Kidney (tissue), 13 donors: ENCODE measurements at regions not wholly inside any gene's neighbourhood (a gene's known extent, or its start where the extent isn't known, plus 50 kb on each side); places are given as distances from the start of the nearest gene placed in this dataset.

Experiments used
- DNase-seq, 5 donors: peaks; one replicate each; pipeline ENCODE4 v3.0.0-alpha.2; 2013 to 2020
- FAIRE-seq: peaks from 2 replicates; lab custom pipeline; 2012; peaks lifted over from hg19 to GRCh38; lab: Jason Lieb, UNC
- H3K27ac ChIP-seq, 2 donors: one replicate each; pipeline ENCODE4 v1.7.0; 2013; ENCODE audit warnings: low read depth in 2 of 2, low read length in 2 of 2, inconsistent platforms in 1 of 2
- H3K27me3 ChIP-seq: one replicate; pipeline ENCODE4 v1.7.1; 2013; ENCODE audit warnings: low read length, inconsistent platforms; ENCODE audit not compliant: control insufficient read depth, insufficient read depth
- H3K36me3 ChIP-seq, 3 donors: one replicate each; pipeline versions ENCODE4 v1.7.0 to v1.7.1; 2013; ENCODE audit warnings: low read length in 3 of 3, control low read depth in 1 of 3, inconsistent platforms in 1 of 3; ENCODE audit not compliant: insufficient read depth in 3 of 3, control insufficient read depth in 2 of 3
- H3K4me1 ChIP-seq, 3 donors: one replicate each; pipeline versions ENCODE4 v1.7.0 to v1.7.1; 2013; ENCODE audit warnings: low read length in 3 of 3, inconsistent platforms in 1 of 3, low read depth in 1 of 3; ENCODE audit not compliant: control insufficient read depth in 2 of 3, insufficient read depth in 2 of 3
- H3K4me3 ChIP-seq, 3 donors: one replicate each; pipeline versions ENCODE4 v1.7.0 to v1.8.1; 2013; ENCODE audit warnings: low read length in 3 of 3, control low read depth in 1 of 3, inconsistent platforms in 1 of 3
- H3K9ac ChIP-seq, 3 donors: one replicate each; pipeline versions ENCODE4 v1.7.0 to v1.7.1; 2013; ENCODE audit warnings: low read length in 3 of 3, control low read depth in 1 of 3, inconsistent platforms in 1 of 3
- H3K9me3 ChIP-seq, 3 donors: one replicate each; pipeline versions ENCODE4 v1.7.0 to v1.7.1; 2013; ENCODE audit warnings: low read length in 3 of 3, control low read depth in 1 of 3, inconsistent platforms in 1 of 3; ENCODE audit not compliant: control insufficient read depth in 2 of 3, insufficient read depth in 1 of 3
- CTCF ChIP-seq: IDR thresholded peaks from 3 replicates; pipeline ENCODE4 v1.5.1; 2012; ENCODE audit warnings: mild to moderate bottlenecking, moderate library complexity, borderline replicate concordance; ENCODE audit not compliant: insufficient read depth; ENCODE audit errors: extremely low read depth
- intact Hi-C: fragments of 100-400 bp; cut with DNase I; formaldehyde crosslinking; loops from one replicate; pipeline ENCODE4 v1.11.1; 2022
- donor health status: control.
- donor health status: control.
- donor health status: control.
- donor health status: control.
- donor health status: control.
- donor health status: DM: yes; HTN: yes; CAD: no.
- donor health status: Normal renal cell carcinoma (clear cell type).

DNA sequence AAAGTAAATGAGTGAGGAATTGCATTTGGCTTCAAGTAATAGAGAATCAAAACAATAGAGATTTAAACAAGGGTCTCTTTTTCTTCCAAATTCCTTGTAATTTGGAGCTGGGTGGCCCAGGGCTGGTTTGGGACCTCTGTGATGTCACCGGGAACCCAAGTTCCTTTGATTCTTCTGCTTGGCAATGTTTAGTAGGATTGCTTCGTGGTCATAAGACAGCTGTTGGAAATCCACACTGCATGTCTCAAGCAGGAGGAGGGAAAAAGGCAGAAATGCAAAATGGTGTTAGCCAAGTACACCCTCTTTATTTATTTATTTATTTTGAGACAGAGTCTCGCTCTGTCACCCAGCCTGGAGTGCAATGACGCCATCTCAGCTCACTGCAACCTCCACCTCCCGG is 72.6 kb upstream of the IL12B start:
- DNase-seq (no peak), FAIRE-seq (no peak)
- no peak for TF ChIP-seq CTCF
- H3K36me3 ChIP-seq = no peaks in the 10 kb centered on the region
- H3K27ac ChIP-seq = no peak overlapping the region
- no peak overlapping the region for H3K9ac ChIP-seq
- H3K4me1 ChIP-seq = no peaks in the 10 kb centered on the region
- H3K9me3 ChIP-seq = no peaks in the 10 kb centered on the region
- no peak overlapping the region for H3K4me3 ChIP-seq
- intact Hi-C loops = no loop called here
- no peaks in the 10 kb centered on the region for H3K27me3 ChIP-seq

DNA sequence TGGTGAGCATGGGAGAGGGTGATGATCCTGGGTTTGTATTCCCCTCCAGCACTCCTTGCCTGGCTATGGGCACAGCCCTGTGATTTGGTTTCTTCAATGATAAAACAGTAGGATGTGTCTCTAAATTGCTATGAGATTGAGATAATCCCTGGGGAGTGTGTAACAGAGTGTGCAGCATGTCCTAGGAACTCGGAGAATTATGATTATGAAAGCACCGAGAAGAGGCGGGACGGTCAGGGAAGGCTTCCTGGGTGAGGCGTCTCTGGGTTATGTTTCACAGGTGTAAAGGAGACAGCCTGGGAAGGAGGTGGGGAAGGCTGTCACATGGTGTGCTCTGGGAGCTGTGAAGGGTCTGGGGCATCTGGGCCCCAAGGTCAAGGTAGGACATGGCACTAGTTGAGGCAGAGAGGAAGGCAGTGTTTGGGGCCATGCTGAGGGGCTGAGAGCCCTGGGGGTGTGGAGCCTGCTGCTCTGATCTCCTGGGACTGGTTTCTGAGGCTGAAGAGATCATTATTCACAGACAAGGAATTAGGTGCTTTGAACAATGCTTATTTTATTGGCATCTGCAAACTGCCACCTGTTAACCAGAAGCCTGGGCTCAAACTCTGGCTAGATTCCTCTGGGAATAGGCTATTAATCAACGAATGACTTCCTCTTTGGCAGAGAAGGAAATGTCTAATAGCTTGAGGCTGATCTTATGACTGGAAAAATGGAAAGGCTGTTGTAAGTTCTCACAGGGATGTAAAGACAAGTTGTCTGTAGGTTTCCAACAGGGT is 73.8 kb upstream of the IL12B start:
- DNase-seq (peak in 1 of 5 donors; percentile 18), FAIRE-seq (no peak)
- Histone ChIP-seq H3K27ac (no peak overlapping the region), H3K36me3 (no peaks in the 10 kb centered on the region), H3K27me3 (no peaks in the 10 kb centered on the region), H3K4me1 (no peaks in the 10 kb centered on the region), H3K9ac (no peak overlapping the region), H3K4me3 (no peak overlapping the region), H3K9me3 (no peaks in the 10 kb centered on the region)
- TF ChIP-seq CTCF = no peak
- intact Hi-C loops = no loop called here

DNA sequence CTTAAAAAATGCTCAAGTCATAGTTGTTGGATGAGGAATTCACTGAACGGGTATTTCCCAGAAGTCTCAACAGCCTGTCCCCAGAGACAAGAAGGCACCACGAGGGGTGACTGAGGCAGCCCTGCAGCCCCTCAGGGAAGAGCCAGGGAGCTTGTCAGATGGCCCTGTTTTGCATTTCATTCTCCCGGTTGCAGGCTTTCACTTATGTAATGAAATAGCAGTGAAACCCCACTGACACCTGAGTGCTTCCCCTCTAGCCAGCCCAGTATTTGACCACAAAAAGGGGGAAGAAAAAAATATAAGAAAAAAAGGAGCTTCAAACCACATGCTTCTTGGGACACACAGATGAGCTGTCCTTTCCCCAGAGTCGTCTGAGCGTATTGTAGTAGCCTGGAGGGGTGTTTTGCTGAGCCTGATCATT is 75.3 kb upstream of the IL12B start:
- no peaks in the 10 kb centered on the region for H3K27me3 ChIP-seq
- H3K4me3 ChIP-seq = no peak overlapping the region
- TF ChIP-seq CTCF = no peak
- H3K9ac ChIP-seq = no peak overlapping the region
- FAIRE-seq = no peak
- no peaks in the 10 kb centered on the region for H3K4me1 ChIP-seq
- intact Hi-C loops = no loop called here
- H3K9me3 ChIP-seq = no peaks in the 10 kb centered on the region
- DNase-seq = no peak
- H3K36me3 ChIP-seq = no peaks in the 10 kb centered on the region
- no peak overlapping the region for H3K27ac ChIP-seq
